DND-41 (cell line): ENCODE measurements at regions not wholly inside any gene's neighbourhood (a gene's known extent, or its start where the extent isn't known, plus 50 kb on each side); places are given as distances from the start of the nearest gene placed in this dataset.

Source experiments
- ATAC-seq: fragments of 200-7000 bp; cut with Tn5 transposase; 3 replicates; pipeline ENCODE4 v1.9.1; 2021; ENCODE audit warnings: low read depth; ENCODE audit not compliant: insufficient read depth
- DNase-seq: peaks from one replicate; pipeline ENCODE4 v3.0.0-alpha.2; 2020
- H2AFZ ChIP-seq: 2 replicates; pipeline ENCODE4 v1.6.0; 2012; ENCODE audit warnings: low read depth, low read length
- H3K27ac ChIP-seq: 2 replicates; pipeline ENCODE4 v1.5.1; 2012; ENCODE audit warnings: low read length, inconsistent platforms
- H3K27me3 ChIP-seq: fragments of 200-600 bp; sonication (generic); 2 replicates; pipeline ENCODE4 v1.6.0; 2012; ENCODE audit warnings: low read length, mild to moderate bottlenecking, inconsistent platforms; ENCODE audit not compliant: insufficient read depth, poor library complexity
- H3K36me3 ChIP-seq: 2 replicates; pipeline ENCODE4 v1.5.1; 2012; ENCODE audit warnings: low read length, inconsistent platforms; ENCODE audit not compliant: insufficient read depth
- H3K4me1 ChIP-seq: 2 replicates; pipeline ENCODE4 v1.5.1; 2012; ENCODE audit warnings: mild to moderate bottlenecking, low read length; ENCODE audit not compliant: insufficient read depth
- H3K4me2 ChIP-seq: 2 replicates; pipeline ENCODE4 v1.6.0; 2012; ENCODE audit warnings: mild to moderate bottlenecking, moderate library complexity, low read length, inconsistent platforms; ENCODE audit not compliant: insufficient read depth
- H3K4me3 ChIP-seq, 2 experiments: fragments of 200-600 bp in 1 of 2; shearing (Covaris generic) in 1 of 2; 2 replicates each; pipeline ENCODE4 v1.5.1; 2012 to 2016; ENCODE audit warnings: inconsistent platforms in 2 of 2, low read length in 2 of 2, mild to moderate bottlenecking in 2 of 2, low read depth in 1 of 2, moderate library complexity in 1 of 2
- H3K79me2 ChIP-seq: 2 replicates; pipeline ENCODE4 v1.6.0; 2012; ENCODE audit warnings: low read length, inconsistent platforms; ENCODE audit not compliant: insufficient read depth
- H3K9ac ChIP-seq: 2 replicates; pipeline ENCODE4 v1.6.0; 2012; ENCODE audit warnings: low read depth, mild to moderate bottlenecking, inconsistent platforms, low read length, moderate library complexity
- H3K9me3 ChIP-seq: 2 replicates; pipeline ENCODE4 v1.5.1; 2012; ENCODE audit warnings: low read length, moderate library complexity, mild to moderate bottlenecking, inconsistent platforms; ENCODE audit not compliant: insufficient read depth, severe bottlenecking
- H4K20me1 ChIP-seq: 2 replicates; pipeline ENCODE4 v1.6.0; 2012; ENCODE audit warnings: low read length; ENCODE audit not compliant: insufficient read depth
- CTCF ChIP-seq: IDR thresholded peaks from 2 replicates; pipeline ENCODE4 v1.5.1; 2012; ENCODE audit warnings: borderline replicate concordance, low read length, moderate library complexity, mild to moderate bottlenecking; ENCODE audit not compliant: poor library complexity, severe bottlenecking; ENCODE audit errors: extremely low read depth
- EZH2 ChIP-seq: IDR thresholded peaks from 3 replicates; pipeline ENCODE4 v1.6.1; 2012; ENCODE audit warnings: borderline replicate concordance, low read depth, mild to moderate bottlenecking, moderate library complexity, low read length, inconsistent platforms; ENCODE audit not compliant: severe bottlenecking

- ATAC-seq (no peak), DNase-seq (no peak)
- Histone ChIP-seq H2AFZ (no peak overlapping the region), H3K27ac (no peak overlapping the region), H3K4me1 (peaks cover 6% of the 10 kb centered on the region; the same call in 1 of the 2 replicates), H3K79me2 (no peaks in the 10 kb centered on the region), H3K9me3 (no peaks in the 10 kb centered on the region), H3K9ac (no peak overlapping the region), H3K4me3 (no peak overlapping the region), H3K36me3 (no peaks in the 10 kb centered on the region), H4K20me1 (no peaks in the 10 kb centered on the region), H3K4me2 (no peak overlapping the region), H3K27me3 (no peaks in the 10 kb centered on the region)
- no peak for TF ChIP-seq EZH2
- no peak for TF ChIP-seq CTCF
Measured at GRCh38 chr11:128105950-128106349, 481.4 kb downstream of the ETS1 start.

- Histone ChIP-seq H3K4me2 (no peak overlapping the region), H3K4me3 (no peak overlapping the region), H3K9me3 (no peaks in the 10 kb centered on the region), H3K27ac (no peak overlapping the region), H3K79me2 (no peaks in the 10 kb centered on the region), H3K36me3 (no peaks in the 10 kb centered on the region), H3K4me1 (peaks cover 6% of the 10 kb centered on the region; the same call in 1 of the 2 replicates), H3K27me3 (no peaks in the 10 kb centered on the region), H3K9ac (no peak overlapping the region), H2AFZ (no peak overlapping the region), H4K20me1 (no peaks in the 10 kb centered on the region)
- DNase-seq = no peak
- ATAC-seq = no peak
- TF ChIP-seq EZH2 = no peak
- TF ChIP-seq CTCF = no peak
Measured at GRCh38 chr11:128105511-128105910, 481.8 kb downstream of the ETS1 start.

- H3K4me1 ChIP-seq = peaks cover 4% of the 10 kb centered on the region; the same call in 1 of the 2 replicates
- no peaks in the 10 kb centered on the region for H3K9me3 ChIP-seq
- H3K4me2 ChIP-seq = no peak overlapping the region
- H3K27me3 ChIP-seq = no peaks in the 10 kb centered on the region
- H3K4me3 ChIP-seq = no peak overlapping the region
- H3K79me2 ChIP-seq = no peaks in the 10 kb centered on the region
- H4K20me1 ChIP-seq = no peaks in the 10 kb centered on the region
- no peak for TF ChIP-seq CTCF
- TF ChIP-seq EZH2 = no peak
- H2AFZ ChIP-seq = no peak overlapping the region
- no peak overlapping the region for H3K9ac ChIP-seq
- no peaks in the 10 kb centered on the region for H3K36me3 ChIP-seq
- DNase-seq (no peak), ATAC-seq (no peak)
- no peak overlapping the region for H3K27ac ChIP-seq
Measured at GRCh38 chr11:128103278-128103873, 484.0 kb downstream of the ETS1 start.
